Thyroid gland (tissue), 4 donors: ENCODE measurements at regions not wholly inside any gene's neighbourhood (a gene's known extent, or its start where the extent isn't known, plus 50 kb on each side); places are given as distances from the start of the nearest gene placed in this dataset.

Experiments
- DNase-seq, 2 donors: peaks; one replicate each; pipeline ENCODE4 v3.0.0-alpha.2; 2019
- H3K27ac ChIP-seq, 3 donors: fragments of 200-600 bp; sonication (generic); 1 replicate in 2 of 3; 2 replicates in 1 of 3; pipeline ENCODE4 v1.5.1; 2016 to 2019; ENCODE audit warnings: mild to moderate bottlenecking in 1 of 3, moderate library complexity in 1 of 3
- H3K27me3 ChIP-seq: fragments of 200-600 bp; sonication (generic); one replicate; pipeline ENCODE4 v1.5.1; 2019
- H3K36me3 ChIP-seq, 2 donors: fragments of 200-600 bp; sonication (generic); one replicate each; pipeline ENCODE4 v1.5.1; 2016 to 2019
- H3K4me1 ChIP-seq, 2 donors: fragments of 200-600 bp; sonication (generic); one replicate each; pipeline ENCODE4 v1.5.1; 2017 to 2019
- H3K4me3 ChIP-seq, 3 donors: fragments of 200-600 bp; sonication (generic); replicated peaks in 1 of 3; 1 replicate in 2 of 3; 2 replicates in 1 of 3; pipeline ENCODE4 v1.5.1; 2016; ENCODE audit warnings: mild to moderate bottlenecking in 1 of 3
- H3K9me3 ChIP-seq: fragments of 200-600 bp; sonication (generic); one replicate; pipeline ENCODE4 v1.5.1; 2017
- CTCF ChIP-seq, 6 experiments: fragments of 200-600 bp in 3 of 6; fragments of 450-650 bp in 3 of 6; sonication (generic) in 3 of 6; IDR thresholded peaks; one replicate each; pipeline ENCODE4 v1.5.1; 2016 to 2019; ENCODE audit warnings: antibody characterized with exemption in 6 of 6, mild to moderate bottlenecking in 2 of 6, inconsistent platforms in 1 of 6, moderate library complexity in 1 of 6
- POLR2A ChIP-seq, 2 donors: fragments of 450-650 bp; IDR thresholded peaks; one replicate each; pipeline ENCODE4 v1.6.1; 2017; ENCODE audit warnings: antibody characterized with exemption in 2 of 2, mild to moderate bottlenecking in 2 of 2, moderate library complexity in 1 of 2
- WGBS, 2 donors: methylation state at CpG; one replicate each; pipeline ENCODE4 v1.1.5; 2017; 5-methylcytosine and 5-hydroxymethylcytosine counted together
- intact Hi-C: fragments of 100-400 bp; cut with DNase I; formaldehyde crosslinking; loops from one replicate; pipeline ENCODE4 v1.15.1; 2023

GRCh38 chr21:19510653-19511052 is 1107.1 kb upstream of the TMPRSS15 start:
- DNase-seq: no peak
- H3K36me3 ChIP-seq: no peaks in the 10 kb centered on the region
- H3K27ac ChIP-seq: no peak overlapping the region
- no peaks in the 10 kb centered on the region for H3K4me1 ChIP-seq
- H3K27me3 ChIP-seq: no peaks in the 10 kb centered on the region
- intact Hi-C loops: no loop called here
- 83 to 90% methylated on average over 3 of the region's 3 CpGs for WGBS, 2 donors
- H3K4me3 ChIP-seq: no peak overlapping the region
- TF ChIP-seq CTCF (IDR thresholded peaks at IDR 0.05): no peak
- TF ChIP-seq POLR2A (IDR thresholded peaks at IDR 0.05): no peak
- no peaks in the 10 kb centered on the region for H3K9me3 ChIP-seq

GRCh38 chr21:19522381-19522780 is 1118.8 kb upstream of the TMPRSS15 start:
- H3K4me1 ChIP-seq: no peaks in the 10 kb centered on the region
- H3K4me3 ChIP-seq: no peak overlapping the region
- DNase-seq: no peak
- 49 to 87% methylated on average over 1 of the region's 1 CpG for WGBS, 2 donors
- no peak overlapping the region for H3K27ac ChIP-seq
- H3K27me3 ChIP-seq: no peaks in the 10 kb centered on the region
- no peaks in the 10 kb centered on the region for H3K36me3 ChIP-seq
- TF ChIP-seq POLR2A (IDR thresholded peaks at IDR 0.05) (no peak), CTCF (IDR thresholded peaks at IDR 0.05) (no peak)
- intact Hi-C loops: no loop called here
- no peaks in the 10 kb centered on the region for H3K9me3 ChIP-seq

GRCh38 chr21:19523061-19523460 is 1119.5 kb upstream of the TMPRSS15 start:
- H3K4me3 ChIP-seq: no peak overlapping the region
- DNase-seq: no peak
- no peak overlapping the region for H3K27ac ChIP-seq
- no peaks in the 10 kb centered on the region for H3K36me3 ChIP-seq
- H3K27me3 ChIP-seq: no peaks in the 10 kb centered on the region
- no peaks in the 10 kb centered on the region for H3K9me3 ChIP-seq
- no peaks in the 10 kb centered on the region for H3K4me1 ChIP-seq
- WGBS, 2 donors: 73 to 81% methylated on average over 1 of the region's 1 CpG
- intact Hi-C loops: no loop called here
- no peak for TF ChIP-seq POLR2A (IDR thresholded peaks at IDR 0.05)
- no peak for TF ChIP-seq CTCF (IDR thresholded peaks at IDR 0.05)

GRCh38 chr21:19523746-19524145 is 1120.2 kb upstream of the TMPRSS15 start:
- intact Hi-C loops: no loop called here

GRCh38 chr21:19529031-19529430 is 1125.4 kb upstream of the TMPRSS15 start:
- no peak for DNase-seq
- no peaks in the 10 kb centered on the region for H3K36me3 ChIP-seq
- TF ChIP-seq CTCF (IDR thresholded peaks at IDR 0.05) (no peak), POLR2A (IDR thresholded peaks at IDR 0.05) (no peak)
- WGBS, 2 donors: 69 to 73% methylated on average over 1 of the region's 1 CpG
- no peaks in the 10 kb centered on the region for H3K4me1 ChIP-seq
- no peaks in the 10 kb centered on the region for H3K27me3 ChIP-seq
- no peaks in the 10 kb centered on the region for H3K9me3 ChIP-seq
- no peak overlapping the region for H3K4me3 ChIP-seq
- H3K27ac ChIP-seq: no peak overlapping the region
- intact Hi-C loops: no loop called here

More at GRCh38 chr21:19523746-19524145, 1120.2 kb upstream of the TMPRSS15 start:
- TF ChIP-seq CTCF (IDR thresholded peaks at IDR 0.05): no peak
- no peak for TF ChIP-seq POLR2A (IDR thresholded peaks at IDR 0.05)
- H3K36me3 ChIP-seq: no peaks in the 10 kb centered on the region
- no peaks in the 10 kb centered on the region for H3K4me1 ChIP-seq
- no peak overlapping the region for H3K27ac ChIP-seq
- H3K27me3 ChIP-seq: no peaks in the 10 kb centered on the region
- H3K4me3 ChIP-seq: no peak overlapping the region
- no peaks in the 10 kb centered on the region for H3K9me3 ChIP-seq
- no peak for DNase-seq
- WGBS, 2 donors: 86 to 90% methylated on average over 2 of the region's 2 CpGs
